GM21528 (cell line): ENCODE measurements at regions not wholly inside any gene's neighbourhood (a gene's known extent, or its start where the extent isn't known, plus 50 kb on each side); places are given as distances from the start of the nearest gene placed in this dataset.
A peak's percentile ranks its signal among the peaks of the same experiment; 100 is the strongest.
"Not testable (repeated sequence)": the region's sequence is repeated elsewhere in the genome, so short reads cannot be mapped to it uniquely, and the experiment has no call there.

Experiments
- ATAC-seq: cut with Tn5 transposase; IDR thresholded peaks from one replicate; pipeline ENCODE4 v1.9.1; 2021; ENCODE audit warnings: mild to moderate bottlenecking, moderate library complexity; ENCODE audit not compliant: unreplicated experiment, low FRiP score

DNA sequence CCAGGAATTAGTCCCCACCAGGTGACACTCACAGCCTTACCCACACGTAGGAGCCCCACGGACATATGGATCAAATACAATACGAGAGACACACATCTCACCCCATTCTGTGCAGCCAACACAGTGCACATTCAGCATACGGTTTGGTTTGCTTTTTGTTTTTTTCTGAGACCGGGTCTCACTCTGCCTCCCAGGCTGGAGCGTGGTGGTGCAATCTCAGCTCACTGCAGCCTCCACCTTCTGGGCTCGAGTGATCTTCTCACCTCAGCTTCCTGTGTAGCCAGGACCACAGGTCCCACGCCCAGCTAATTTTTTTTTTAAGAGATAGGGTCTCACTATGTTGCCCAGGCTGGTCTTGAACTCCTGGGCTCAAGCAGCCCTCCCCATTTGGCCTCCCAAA lies 102.8 kb downstream of the POTEB start:
- not testable (repeated sequence) for ATAC-seq

- not testable (repeated sequence) for ATAC-seq
Measured at GRCh38 chr15:21766524-21766923, 111.0 kb downstream of the POTEB start.

DNA sequence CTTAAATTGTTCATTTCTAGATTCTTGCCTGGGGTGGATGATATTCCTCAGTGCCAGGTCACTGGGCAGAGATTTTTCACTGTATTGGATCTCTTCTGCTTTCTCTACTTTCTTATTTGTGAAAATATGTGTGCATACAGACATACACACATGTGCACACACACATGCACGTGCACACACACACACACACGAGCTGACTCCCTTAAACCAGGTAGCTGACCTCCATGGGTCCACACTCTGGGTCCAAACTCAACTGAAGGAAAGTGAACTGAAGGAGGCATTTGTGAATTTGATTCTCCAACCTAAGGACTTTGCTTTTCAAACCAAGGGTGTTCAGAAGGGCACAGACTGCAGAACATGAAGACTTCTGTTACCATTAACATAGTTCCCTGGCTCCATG lies 113.8 kb downstream of the POTEB start:
- ATAC-seq: not testable (repeated sequence)

- ATAC-seq: not testable (repeated sequence)
Measured at GRCh38 chr15:21760250-21761023, 117.1 kb downstream of the POTEB start.

GRCh38 chr15:21759401-21760165 lies 118.0 kb downstream of the POTEB start:
- ATAC-seq: not testable (repeated sequence)

- ATAC-seq: not testable (repeated sequence)
Measured at GRCh38 chr15:21753838-21754237, 123.7 kb downstream of the POTEB start.

DNA sequence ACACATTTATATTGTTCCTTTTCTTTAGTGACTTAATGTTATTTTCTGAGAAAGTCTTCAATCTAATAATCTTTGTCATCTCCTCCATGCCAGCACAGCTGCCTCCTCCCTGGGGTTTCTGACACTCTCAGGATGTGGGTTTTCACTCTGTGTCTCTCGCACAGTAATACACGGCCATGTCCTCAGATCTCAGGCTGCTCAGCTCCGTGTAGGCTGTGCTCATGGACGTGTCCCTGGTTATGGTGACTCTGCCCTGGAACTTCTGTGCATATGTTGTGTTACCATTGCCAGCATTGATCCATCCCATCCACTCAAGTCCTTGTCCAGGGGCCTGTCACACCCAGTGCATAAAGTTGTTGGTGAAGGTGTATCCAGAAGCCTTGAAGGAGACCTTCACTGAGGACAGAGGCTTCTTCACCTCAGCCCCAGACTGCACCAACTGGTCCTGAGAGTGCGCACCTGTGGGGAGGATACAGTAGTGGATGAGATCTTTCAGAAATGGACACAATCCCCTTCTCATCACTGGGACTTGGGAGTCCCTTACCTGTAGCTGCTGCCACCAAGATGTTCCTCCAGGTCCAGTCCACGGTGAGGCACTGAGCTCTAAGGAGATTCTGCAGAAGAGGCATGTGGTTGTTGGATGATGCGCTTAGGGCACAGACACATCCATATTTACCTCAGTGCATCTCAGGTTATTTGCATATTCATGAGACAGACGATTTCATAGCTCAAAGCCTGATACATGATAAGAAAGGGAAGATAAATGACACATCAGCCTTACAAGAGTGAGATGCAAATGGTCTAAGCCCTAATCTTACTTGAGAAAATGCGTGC lies 125.2 kb downstream of the POTEB start:
- ATAC-seq: not testable (repeated sequence)

DNA sequence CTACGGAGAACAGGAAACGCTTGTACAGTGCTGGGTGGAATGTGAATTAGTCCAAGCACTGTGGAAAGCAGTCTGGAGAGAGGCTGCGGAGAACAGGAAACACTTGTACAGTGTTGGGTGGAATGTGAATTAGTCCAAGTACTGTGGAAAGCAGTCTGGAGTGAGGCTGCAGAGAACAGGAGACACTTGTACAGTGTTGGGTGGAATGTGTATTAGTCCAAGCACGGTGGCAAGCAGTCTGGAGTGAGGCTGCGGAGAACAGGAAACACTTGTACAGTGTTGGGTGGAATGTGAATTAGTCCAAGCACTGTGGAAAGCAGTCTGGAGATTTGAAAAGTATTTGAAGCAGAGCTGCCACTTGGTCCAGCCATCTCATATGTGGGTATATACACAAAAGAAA lies 128.4 kb downstream of the POTEB start:
- not testable (repeated sequence) for ATAC-seq

- ATAC-seq: not testable (repeated sequence)
Measured at GRCh38 chr15:21744245-21744915, 133.2 kb downstream of the POTEB start.

DNA sequence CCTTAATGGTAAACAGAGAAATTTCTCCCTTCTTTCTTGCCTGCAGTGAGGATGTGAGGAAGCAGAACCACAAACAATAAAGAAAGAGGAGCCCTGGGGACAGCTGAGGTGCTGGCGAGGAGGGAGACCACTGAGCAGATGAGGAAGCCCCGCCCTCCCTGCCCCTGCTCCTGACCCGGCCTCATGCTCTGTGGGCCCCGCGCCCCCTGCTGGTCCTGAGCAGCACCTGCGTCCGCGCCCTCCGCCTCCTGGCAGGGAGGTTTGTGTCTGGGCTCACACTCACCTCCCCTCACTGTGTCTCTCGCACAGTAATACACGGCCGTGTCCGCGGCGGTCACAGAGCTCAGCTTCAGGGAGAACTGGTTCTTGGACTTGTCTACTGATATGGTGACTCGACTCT lies 135.5 kb downstream of the POTEB start:
- ATAC-seq: not testable (repeated sequence)

DNA sequence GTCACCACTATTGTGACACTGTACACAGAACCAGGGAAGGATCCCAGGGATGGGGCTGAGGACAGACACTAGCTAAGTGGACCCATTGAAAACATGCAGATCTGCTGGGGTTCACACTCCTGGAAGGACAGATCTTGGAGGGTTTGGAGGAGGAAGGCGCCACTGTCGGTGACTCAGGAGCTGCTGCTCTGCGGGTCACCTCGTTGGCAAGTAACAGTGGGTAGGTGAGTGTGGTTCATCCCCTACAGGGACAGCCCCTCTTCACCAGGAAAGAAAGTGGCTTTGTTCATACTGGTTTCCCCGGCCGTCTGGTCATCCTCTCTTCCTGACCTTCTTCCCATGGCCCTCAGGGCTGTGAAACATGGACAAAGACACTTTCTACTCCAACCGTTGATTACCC lies 139.5 kb downstream of the POTEB start:
- ATAC-seq: not testable (repeated sequence)

- ATAC-seq: not testable (repeated sequence)
Measured at GRCh38 chr15:21736443-21736842, 141.1 kb downstream of the POTEB start.

DNA sequence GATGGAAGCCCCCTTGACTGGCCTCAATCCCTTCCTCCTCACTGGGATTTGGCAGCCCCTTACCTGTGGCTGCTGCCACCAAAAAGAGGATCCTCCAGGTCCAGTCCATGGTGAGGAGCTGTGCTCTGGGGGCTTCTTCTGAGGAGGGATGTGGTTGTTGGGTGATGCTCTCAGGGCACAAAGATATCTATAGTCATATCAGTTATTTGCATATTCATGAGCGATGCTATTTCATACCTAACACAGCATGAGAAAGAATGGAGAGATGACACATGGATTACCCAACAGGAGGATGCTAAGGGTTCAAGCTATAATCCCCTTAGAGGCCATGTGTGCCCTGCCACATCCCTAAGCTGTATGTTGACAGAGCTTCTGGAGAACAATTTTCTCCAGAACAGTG lies 141.7 kb downstream of the POTEB start:
- ATAC-seq: not testable (repeated sequence)

GRCh38 chr15:21735368-21735767 lies 142.2 kb downstream of the POTEB start:
- ATAC-seq: not testable (repeated sequence)

DNA sequence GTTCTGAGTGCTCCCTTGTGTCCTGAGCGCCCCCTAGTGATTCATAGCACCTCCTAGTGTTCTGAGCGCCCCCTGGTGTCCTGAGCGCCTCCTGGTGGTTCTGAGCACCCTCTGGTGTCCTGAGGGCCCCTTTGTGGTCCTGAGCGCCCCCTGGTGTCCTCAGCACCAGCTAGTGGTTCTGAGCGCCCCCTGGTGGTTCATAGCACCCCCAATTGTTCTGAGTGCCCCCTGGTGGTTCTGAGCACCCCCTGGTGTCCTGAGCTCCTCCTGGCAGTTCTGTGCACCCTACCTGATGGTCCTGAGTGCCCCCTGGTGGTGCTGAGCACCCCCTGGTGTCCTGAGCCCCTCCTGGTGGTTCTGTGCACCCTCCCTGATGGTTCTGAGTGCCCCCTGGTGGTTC lies 146.0 kb downstream of the POTEB start:
- peak; percentile 55 for ATAC-seq

DNA sequence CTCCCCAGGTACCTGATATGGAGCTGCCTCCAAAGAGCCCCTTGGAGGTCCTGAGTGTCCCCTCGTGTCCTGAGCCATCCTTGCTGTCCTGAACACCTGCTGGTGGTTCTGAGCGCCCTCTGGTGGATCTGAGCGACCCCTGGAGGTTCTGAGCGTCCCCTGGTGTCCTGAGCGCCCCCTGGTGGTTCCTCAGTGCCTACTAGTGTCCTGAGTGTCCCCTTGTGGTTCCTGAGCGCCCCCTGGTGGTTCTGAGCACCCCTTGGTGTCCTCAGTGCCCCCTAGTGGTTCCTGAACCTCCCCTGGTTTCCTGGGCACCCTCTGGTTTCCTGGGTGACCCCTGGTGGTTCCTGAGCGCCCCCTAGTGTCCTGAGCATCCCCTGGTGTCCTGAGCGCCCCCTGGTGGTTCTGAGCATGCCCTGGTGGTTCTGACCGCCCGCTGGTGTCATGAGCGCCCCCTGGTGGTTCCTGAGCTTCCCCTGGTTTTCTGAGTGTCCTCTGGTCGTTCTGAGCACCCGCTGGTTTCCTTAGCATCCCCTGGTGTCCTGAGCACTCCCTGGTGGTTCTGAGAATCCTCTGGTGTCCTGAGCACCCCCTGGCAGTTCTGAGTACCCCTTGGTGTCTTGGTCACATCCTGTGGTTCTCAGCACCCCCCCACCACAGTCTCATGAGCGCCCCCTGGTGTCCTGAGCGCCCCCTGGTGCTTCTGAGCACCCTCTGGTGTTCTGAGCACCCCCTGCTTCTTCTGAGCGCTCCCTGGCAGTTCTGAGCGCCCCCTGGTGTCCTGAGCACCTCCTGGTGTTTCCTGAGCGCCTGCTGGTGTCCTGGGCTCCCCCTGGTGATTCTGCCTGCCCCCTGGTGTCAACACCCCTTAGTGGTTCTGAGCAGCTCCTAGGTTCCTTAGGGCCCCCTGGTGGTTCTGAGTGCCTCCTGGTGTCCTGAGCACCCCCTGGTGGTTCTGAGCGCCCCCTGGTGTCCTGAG lies 146.8 kb downstream of the POTEB start:
- peak; percentile 86 for ATAC-seq

- ATAC-seq: not testable (repeated sequence)
Measured at GRCh38 chr15:21724988-21725387, 152.5 kb downstream of the POTEB start.

DNA sequence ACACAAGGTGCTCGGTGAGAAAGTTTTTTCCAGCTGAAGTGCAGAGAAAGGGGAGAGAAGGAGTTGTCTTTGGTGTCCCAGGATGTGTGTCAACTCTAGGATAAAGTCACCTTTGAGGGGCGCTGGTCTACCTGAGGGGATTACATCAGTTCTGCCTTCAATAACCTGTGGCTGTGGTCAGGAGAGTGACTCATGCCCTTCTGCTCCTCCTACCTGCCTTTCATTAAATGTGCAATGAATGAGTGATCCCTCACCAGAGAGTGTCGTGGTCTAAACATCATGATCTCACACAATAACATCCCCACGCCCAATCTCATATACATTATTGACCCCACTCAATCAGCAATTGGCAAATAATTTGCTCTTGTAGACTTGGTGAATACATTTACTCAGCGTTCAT lies 156.4 kb downstream of the POTEB start:
- ATAC-seq: not testable (repeated sequence)

DNA sequence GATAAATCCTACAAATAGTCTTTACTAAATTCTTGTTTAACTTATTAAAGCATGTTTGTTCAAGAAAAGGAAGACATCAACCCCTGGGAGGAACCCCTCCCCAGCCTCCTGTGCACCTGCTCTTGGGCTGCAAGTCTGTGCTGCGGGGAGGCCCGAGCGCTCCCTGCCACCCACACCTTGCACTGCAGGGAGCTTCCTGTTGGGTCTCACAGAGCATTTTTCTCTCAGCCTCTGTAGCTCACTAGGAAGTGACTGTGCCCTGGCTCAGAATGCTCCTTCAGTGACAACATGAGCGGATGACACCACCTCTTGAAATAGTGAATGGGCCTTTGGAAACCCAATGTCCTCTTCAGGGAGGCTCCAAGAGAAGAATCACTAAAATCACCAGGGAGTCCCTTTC lies 158.8 kb downstream of the POTEB start:
- peak; percentile 80 for ATAC-seq
